H4 (cell line): ENCODE measurements at regions not wholly inside any gene's neighbourhood (a gene's known extent, or its start where the extent isn't known, plus 50 kb on each side); places are given as distances from the start of the nearest gene placed in this dataset.

Experiments used
- DNase-seq: peaks from one replicate; pipeline ENCODE4 v3.0.0-alpha.2; 2015; ENCODE audit warnings: low spot score

DNA sequence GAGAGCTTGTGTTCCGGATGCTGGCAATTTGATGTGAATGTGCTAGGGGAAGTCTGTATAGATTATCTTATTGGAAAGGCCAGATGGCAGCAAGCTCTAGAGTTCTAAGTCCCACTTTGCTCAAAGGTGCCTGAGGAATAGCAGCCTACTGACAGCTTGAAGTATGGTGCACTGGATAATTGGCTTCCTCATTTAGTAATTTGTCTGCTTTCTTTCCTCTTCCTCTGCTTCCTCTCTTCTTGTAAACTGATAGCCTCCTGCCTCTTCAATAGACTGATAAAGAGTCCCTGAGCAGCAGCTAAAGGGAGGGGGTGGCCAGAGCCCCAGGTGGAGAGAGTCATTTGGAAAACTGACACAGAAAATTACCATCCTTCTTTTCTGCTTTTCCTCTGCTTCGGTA is 177.3 kb downstream of the FGF1 start:
- no peak for DNase-seq

DNA sequence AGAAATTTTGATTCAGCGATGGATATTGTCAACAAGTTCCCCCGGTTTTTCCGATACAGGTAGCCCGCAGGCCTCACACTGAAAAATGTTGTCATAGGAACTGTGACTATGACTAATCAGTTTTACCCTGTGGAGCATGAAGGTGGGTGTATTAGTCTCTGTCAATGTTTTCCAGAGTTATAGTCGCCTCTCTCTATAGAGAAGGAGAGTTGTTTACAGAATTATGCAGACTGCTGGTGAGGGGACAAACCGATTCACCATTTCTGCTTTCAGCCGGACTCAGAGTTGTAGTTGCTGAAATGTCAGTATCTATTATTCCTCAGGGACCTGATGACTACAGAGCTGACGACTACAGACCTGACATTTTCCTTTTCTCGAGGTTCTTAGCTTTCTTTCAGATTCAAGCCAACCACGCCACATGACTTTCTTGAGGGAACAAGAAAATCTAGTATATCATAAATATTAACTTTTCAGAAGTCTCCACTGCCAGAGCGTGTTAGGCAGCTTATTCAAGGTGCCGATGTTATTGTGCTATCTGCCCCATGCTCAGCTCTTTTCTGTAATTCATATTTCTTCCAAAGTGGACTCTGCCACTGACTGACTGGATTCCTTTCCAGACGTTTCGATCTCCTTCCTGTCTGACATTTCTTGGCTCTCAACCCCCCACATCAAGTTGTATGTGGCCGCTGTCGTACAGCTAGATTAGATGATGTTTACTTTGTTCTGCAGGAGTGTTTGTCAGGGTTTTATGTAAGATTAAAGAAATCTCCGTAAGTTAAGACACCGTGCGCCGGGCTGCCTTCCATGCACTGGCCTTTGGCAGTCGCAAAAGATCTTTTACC is 178.1 kb downstream of the FGF1 start:
- no peak for DNase-seq

DNA sequence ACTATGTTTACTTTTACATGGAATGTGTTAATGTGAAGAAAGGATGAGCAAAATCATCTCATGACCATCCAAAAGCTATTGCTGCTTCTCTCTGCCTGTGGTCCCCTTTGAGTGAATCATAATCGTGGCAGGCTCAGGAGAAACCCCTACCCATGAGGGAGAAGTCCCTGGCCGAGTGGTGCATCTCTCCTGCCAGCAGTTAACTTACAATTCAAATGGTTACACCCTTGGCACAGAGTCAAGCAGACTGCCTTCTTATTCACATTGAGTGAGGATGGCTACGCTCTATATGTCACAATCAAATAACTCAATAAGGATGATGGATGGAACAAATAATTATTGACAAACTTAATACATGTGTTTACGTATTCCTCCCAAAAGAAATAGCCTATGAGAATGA is 179.1 kb downstream of the FGF1 start:
- no peak for DNase-seq

DNA sequence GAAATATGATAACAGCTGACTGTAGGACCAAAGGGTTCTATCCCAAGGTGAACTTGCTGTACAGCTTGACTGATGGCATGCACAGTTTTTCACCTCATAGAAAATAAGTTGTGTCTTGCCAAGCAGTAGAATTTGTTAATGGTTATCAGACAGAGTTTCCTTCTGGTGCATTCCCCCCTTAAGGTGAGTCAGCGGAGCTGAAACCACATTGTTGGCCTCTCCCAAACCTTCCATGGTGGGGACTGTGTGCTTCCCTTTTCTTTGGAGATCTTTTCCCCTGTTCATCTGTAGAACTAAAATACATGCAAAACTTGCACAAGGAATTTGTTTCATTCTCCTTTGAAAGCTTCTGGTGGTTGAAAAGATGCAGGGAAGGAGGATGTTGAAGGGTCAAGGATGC is 179.8 kb downstream of the FGF1 start:
- no peak for DNase-seq

DNA sequence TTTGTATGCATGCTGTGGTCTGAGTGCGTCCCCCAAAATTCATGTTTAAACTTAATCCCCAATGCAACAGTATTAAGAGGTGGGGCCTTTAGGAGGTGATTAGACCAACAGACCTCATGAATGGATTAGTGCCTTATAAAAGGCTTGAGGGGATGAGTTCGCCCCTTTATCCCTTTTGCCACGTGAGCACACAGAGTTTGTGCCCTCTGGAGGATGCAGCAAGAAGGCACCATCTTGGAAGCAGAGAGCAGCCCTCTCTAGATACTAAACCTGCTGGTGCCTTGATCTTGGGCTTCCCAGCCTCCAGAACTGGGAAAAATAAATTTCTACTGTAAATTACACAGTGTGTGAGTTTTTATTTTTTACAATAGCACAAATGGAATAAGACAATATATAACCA is 177.1 kb upstream of the SPRY4 start:
- no peak for DNase-seq

DNA sequence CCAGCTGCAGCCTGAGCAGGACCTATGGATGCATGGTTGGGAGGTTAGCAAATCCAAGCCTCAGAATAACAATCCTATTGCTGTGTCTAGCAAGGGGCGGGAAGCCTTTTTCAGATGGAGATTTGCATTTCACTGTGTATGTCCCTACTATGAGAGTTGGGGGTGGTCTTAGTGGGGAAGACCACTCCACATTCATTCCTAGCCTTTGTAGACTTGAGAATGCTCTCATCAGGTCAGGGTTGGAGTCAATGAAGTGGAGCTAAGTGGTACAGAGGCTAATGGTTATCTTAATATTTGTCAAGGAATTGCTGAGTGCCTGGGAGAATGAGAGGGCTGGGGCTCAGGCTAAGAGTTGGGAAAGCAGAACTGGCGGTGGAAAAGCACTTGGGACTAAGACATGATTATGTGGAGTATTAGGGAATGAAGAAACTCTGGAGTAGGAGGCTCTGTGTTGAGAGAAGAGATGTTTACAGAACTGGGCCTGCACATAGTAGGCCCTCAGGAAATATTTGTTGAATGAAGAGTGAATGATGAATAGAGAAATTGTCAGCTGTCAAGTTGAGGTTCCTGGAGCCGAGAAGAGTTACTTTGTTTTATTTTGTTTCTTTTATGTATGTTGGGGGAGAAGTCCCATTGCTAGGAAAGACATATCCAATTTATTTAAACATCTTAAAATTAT is 175.5 kb upstream of the SPRY4 start:
- no peak for DNase-seq

DNA sequence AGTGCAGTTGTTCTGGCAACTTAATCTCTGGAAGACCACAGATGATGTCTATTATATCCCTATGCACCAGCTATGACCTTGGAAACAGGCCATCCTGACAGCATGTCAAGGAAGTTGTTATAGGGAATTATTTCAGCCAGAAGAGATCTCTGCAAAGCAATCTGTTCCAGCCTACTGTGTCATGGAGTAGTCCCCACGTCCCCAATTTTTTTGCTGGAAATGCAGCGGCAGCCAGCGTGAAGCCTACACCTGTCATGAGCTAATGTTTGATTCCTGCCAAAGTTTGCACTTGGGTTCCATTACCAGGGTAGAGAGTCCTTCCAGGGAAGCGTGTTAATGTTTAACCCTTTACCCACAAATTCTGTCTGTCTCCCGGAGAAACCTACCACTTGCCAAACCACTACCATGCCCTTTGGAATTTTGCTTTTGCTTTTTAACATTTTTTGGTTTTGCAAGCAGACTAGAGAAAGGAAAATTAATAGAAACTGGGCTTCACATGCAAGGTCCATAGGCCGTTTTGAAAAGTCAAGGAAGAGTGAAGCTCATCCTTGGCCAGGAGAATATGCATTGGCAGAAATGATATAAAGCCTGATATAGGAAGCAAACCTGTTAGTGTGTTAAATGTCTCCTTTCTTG is 174.9 kb upstream of the SPRY4 start:
- no peak for DNase-seq

DNA sequence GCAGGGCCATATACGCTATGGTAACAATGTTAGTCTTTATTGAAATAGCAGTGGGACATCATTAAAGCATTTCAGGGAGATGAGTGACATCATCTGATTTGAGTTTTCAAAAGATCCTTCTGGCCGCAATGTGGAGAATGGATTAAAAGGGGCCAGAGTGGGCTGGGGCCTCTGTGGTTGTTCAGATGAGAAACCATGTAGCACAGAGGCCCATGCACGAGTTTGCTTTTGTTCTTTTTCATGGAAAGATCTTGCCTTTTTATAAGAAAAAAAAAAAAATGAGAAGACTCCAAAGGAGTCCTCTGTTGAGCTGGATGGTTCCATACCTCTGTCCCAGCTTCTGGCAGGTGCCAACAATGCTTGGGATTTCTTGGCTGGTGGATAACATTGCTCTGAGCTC is 173.5 kb upstream of the SPRY4 start:
- no peak for DNase-seq

DNA sequence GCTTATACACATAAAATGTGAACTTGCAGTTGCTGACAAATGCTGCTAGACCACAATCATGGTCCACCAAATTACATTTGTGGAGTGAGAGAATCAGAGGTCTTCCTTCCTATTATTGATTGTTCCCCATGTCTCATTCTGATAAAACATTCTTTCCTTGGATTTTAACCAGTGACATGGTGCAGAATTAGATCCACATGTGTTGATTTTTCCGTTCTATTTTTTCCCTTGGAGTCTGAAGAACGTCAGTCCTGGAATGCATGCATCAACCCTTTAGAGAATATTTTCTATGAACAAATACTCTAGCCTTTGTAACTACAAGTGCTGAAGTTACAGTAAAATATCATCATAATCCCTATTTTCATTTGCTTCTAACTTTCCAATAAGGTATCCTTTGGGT is 170.7 kb upstream of the SPRY4 start:
- no peak for DNase-seq

DNA sequence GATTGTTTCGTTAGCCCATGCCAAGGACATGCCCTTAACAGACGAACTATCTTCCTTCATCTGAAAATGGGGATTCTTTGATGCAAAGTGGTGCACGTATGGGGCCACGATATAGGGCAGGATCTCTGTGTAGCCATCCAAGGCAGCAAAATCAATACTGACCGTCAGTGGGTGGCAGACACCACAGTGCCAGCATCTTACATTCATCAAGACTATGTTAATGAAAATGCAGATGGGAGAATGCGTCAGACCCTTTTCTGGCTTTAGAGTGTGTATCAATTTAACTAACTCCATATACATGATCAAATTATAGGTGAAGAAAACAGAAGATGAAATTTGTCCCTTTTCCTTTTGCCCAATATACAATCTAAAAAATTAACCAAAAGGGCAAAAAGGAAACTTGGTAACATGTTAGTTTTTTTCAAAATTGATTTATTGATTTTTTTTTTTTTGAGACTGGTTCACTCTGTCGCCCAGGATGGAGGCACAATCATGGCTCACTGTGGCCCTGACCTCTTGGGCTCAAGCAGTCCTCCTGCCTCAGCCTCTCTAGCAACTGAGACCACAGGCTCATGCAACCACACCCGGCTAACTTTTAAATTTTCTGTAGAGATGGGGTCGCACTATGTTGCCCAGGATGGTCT is 169.2 kb upstream of the SPRY4 start:
- DNase-seq = no peak

DNA sequence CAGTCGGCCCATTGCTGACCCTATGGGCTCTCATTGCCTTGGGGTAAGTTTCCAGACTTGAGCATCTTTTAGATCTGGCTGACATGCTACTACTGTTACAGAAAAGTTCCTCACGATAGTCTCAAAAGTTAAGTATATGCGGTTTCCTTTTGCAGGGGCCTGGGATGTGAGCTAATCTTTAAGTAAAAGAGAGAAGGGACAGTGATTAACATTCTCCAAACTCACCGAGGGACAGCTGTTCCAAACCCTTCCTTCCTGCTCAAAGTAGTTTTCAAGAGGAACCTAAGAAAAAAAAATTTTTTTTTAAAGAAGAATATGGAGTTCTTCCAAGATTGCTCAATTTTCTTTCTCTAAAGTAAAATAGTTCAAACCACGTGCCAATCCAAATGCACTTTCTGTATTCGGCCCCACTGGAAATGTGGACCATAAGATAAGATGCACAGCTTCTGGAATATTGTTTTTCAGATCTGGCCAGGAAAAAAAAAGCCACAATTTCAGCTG is 168.0 kb upstream of the SPRY4 start:
- no peak for DNase-seq

DNA sequence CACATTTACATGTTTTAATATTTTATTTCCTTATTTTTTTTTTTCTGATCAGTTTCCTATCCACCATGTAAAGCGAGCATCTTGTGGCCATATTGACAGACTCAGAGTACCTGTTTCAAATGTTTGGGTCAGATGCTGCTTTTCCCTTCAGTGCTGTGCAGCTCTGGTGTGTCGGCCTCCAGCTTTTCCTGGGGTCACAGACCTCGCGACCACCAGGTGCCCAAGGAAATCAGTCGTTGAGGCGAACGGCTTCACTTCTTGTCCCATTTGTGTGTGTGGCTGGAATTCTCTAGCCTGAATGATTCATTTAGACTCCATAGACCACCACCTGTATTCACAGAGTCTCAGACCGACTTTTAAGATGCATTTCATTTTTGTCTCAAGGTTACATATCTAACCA is 166.9 kb upstream of the SPRY4 start:
- no peak for DNase-seq

DNA sequence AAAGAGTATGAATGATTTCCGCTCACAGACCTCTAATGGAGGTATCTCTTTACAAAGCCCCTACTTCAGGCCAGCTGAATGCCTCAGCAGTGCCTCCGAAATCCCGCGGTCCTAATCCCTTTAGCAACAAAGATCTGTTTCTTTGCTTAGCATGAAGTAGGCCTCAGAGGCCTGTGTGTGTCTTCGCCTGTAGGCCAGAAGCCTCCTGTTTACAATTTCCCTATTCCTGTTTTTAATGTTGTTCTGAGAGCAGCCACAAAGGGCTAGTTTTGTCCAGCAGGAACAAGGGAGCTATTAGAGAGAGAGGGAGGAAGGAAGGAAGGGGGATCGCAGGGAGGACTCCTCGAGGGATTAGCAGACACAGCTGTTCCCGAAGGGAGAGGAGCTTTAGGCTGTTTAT is 166.4 kb upstream of the SPRY4 start:
- DNase-seq = no peak

DNA sequence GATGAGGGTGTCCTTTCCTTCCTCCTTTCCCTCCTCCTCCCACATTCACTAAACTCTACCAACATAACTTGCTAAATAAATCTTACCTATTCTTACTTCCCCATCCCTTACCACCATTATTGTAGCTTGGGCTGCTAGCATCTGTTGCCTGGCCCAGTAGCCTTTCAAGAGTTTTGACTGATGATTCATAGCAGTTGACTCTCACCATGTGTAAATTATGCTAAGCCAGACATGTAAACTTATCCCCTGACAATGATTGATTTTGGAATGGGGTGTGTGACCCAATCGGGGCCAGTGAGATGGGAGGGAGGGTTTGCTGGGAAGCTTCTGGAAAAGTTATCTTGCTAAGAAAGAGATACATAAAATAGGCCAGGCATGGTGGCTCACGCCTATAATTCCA is 161.8 kb upstream of the SPRY4 start:
- no peak for DNase-seq

DNA sequence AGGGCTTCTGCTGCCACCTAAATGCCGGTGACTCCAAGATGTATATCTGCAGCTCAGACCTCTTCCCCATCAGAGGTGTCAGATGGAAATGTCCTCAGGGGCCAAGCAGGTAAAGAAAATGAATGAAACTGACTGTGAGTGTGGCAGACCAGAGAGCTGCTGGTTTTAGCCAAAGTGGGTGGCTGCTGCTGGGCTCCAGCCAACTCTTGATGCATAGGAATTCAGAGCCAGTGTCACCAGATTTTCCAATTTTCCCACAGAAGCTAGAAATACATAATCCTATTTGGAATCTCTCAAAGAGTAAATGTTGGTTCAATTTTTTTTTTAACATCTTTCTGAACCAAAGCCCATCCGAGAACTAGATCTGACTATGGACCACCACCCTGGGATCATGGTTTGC is 161.2 kb upstream of the SPRY4 start:
- no peak for DNase-seq

DNA sequence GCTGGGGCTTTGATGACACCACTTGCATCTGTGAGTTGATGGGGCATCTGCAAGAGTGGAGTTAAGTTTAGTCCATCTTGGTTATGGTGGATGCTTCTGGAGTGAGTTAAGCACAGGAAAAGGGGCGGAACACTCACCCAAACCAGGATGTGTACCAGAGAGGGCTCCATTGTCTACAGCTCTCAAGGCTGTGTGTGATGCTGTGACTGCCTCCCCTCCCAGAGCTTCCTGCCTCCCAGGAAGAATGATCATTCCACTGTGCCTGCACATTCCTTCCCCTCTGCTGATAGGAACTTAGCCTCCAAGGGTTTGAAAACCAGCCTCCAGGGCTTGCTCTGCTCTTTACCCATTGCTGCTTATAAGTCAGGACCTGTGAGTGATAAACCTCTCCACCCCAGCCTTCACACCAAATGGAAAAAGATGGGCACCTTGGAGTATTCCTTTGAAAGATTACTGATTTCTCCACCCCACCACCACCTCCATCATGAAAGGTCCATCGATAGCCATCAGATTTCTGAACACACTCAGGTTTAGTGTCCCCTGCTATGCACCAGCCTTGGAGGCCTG is 160.1 kb upstream of the SPRY4 start:
- DNase-seq = no peak

DNA sequence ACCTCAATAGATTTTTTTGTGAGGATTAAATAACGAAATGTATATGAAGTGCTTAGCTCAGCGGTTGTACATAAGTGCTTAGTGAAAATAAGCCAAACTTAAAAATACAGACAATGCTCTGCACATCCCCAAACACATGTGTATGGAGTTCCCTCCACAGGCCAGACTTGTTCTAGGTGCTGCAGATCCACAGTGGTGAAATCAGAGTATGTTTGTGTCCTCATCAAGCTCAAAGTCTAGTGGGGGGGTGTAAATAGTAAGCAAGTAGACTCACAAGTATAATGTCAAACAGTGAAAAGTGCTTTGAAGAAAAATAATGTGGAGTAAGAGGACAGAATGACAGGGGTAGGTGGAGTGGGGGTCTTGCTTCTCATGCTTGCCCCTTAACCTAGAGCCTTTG is 157.4 kb upstream of the SPRY4 start:
- no peak for DNase-seq

DNA sequence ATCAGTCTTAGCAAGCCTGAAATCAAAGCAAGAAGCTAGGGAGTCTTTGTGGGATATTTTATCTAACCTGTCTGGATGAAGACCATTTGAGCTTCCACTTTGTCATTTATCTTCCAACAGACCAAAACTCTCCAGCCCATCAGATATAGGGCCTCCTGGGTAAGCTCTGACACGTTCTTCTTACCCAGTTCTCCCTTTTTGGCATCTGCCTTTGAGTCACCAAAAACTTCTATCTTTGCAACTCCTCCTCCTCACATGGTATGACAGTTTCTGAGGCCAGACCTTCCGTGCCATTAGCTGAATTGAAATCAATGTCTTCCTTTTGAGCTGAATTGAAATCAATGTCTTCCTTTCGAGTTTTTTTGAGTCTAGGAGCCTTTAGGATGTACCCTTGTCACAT is 156.6 kb upstream of the SPRY4 start:
- DNase-seq = no peak

DNA sequence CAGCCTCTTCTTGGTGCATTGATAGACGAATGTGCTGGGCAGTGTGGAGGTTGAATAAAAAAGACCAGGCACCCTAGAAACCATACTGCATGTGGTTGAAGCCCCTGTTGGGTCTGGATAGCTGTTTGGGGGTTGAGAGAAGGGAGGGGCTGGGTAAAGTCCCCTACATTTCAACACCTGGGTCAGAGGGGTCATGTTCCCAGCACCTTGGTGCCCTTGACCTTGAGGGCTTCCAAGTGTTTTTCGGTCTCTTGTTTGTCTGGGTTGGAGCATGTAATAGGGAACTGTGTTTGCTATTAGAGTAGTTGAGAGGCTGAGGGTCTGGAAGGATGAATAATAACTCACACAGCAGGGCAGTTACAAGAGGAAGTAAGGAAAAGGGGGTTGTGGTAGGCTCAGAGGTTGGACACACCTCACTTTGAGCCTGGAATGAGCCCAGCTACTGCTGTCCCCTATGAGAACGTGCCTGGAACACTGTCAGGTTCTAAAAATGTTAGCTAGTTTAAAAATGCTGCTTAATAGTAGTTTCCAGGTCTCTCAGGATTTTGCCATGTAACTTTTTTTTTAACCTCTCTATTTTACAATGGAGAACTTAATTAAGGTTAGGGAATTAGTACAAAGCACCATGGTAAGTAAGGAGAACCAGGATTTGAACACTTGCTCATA is 155.2 kb upstream of the SPRY4 start:
- DNase-seq = no peak

DNA sequence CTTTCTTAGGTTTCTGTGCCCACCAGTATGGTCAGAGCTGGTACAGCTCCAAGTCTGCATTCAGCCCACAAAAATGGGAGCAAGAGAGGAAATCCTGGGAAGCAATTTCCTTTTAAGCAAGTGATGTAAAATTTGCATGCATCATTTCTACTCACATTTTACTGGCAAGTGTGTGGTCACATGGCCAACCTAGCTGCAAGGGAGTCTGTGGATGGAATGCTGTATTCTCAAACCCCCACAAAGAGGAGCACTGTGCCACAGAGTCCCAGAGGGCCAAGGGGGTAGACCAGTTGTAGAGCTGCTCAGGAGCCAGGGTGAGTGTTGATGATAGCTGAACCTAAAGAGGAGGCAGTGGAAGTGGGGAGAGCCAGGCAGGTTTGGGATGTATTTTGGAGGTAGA is 154.3 kb upstream of the SPRY4 start:
- no peak for DNase-seq

DNA sequence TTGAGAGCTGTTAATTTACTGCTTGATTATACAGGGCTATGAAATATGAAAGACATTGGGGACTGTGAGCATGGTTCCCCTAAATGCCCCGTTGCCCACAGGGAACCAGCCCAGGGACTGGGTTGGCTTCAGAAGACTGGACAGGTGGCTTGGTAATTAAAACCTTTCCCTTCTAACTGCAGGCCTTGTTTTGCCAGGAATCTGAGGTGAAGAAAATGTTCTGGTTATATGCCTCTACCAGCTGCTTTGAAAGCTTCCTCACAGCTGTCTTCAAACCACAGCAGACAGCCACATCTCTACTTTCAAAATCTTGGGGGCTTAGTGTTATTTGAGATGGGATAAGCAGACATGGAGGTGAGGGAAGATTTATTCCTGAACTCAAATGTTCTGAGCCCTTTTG is 153.3 kb upstream of the SPRY4 start:
- no peak for DNase-seq

DNA sequence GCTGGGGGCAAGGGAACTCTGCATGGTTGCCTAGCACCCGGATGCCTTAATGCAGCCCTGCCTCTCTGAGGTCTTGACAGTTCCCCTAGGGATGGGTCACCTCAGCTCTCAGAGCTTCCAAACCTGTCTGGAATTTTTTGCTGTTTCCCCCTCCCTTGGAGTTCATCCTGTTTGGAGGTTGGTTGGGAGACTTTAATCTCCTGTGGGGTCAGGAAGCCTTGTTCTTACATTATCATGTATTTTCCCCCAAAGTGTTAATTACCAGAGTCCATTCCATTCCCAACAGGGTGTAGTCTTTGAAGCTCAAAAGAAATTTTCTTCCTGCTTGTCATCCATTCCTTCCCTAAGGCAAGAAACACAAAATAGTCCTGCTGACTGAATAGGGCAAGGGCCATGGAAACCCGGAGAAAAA is 150.3 kb upstream of the SPRY4 start:
- no peak for DNase-seq
